ENCODE measurements at regions not wholly inside any gene's neighbourhood (a gene's known extent, or its start where the extent isn't known, plus 50 kb on each side); places are given as distances from the start of the nearest gene placed in this dataset.

- DNase-seq (ENCODE audit: low read depth): no peak
Observed at GRCh38 chr5:77844623-77845323, 68.6 kb upstream of the TBCA start.

GRCh38 chr5:77844373-77844622 is 68.2 kb upstream of the TBCA start:
- no peak for DNase-seq (ENCODE audit: low read depth)

GRCh38 chr5:77843570-77844372 is 67.6 kb upstream of the TBCA start:
- no peak for DNase-seq (ENCODE audit: low read depth)

- no peak for DNase-seq (ENCODE audit: low read depth)
Observed at GRCh38 chr5:77842243-77842642, 66.1 kb upstream of the TBCA start.

GRCh38 chr5:77841616-77842015 is 65.5 kb upstream of the TBCA start:
- DNase-seq (ENCODE audit: low read depth): no peak

GRCh38 chr5:77840930-77841329 is 64.8 kb upstream of the TBCA start:
- DNase-seq (ENCODE audit: low read depth): no peak

- no peak for DNase-seq (ENCODE audit: low read depth)
Observed at GRCh38 chr5:77839691-77840090, 63.6 kb upstream of the TBCA start.

GRCh38 chr5:77832938-77833337 is 56.8 kb upstream of the TBCA start:
- no peak for DNase-seq (ENCODE audit: low read depth)

- DNase-seq (ENCODE audit: low read depth): no peak
Observed at GRCh38 chr5:77832166-77832770, 56.1 kb upstream of the TBCA start.

- DNase-seq (ENCODE audit: low read depth): no peak
Observed at GRCh38 chr5:77828445-77828844, 52.3 kb upstream of the TBCA start.
